SH-SY5Y (cell line): ENCODE measurements at regions not wholly inside any gene's neighbourhood (a gene's known extent, or its start where the extent isn't known, plus 50 kb on each side); places are given as distances from the start of the nearest gene placed in this dataset.

Source experiments
- GATA2 ChIP-seq: IDR thresholded peaks from 2 replicates; pipeline ENCODE4 v1.6.1; 2011; ENCODE audit warnings: mild to moderate bottlenecking, low read depth, low read length
- GATA3 ChIP-seq: IDR thresholded peaks from 2 replicates; pipeline ENCODE4 v1.6.1; 2011; ENCODE audit warnings: low read depth, mild to moderate bottlenecking, low read length, moderate library complexity

- TF ChIP-seq GATA3 (no peak), GATA2 (no peak)
Observed at GRCh38 chr16:6309271-6309670, 1023.4 kb upstream of the RBFOX1 start.
